Fibroblast of lung (primary cell): ENCODE measurements at regions not wholly inside any gene's neighbourhood (a gene's known extent, or its start where the extent isn't known, plus 50 kb on each side); places are given as distances from the start of the nearest gene placed in this dataset.
A peak's percentile ranks its signal among the peaks of the same experiment; 100 is the strongest.

Source experiments
- DNase-seq, 2 donors: peaks; one replicate each; pipeline versions ENCODE4 v3.0.0 to v3.0.0-alpha.2; 2010; ENCODE audit warnings: low read depth in 2 of 2
- H2AFZ ChIP-seq: 2 replicates; pipeline ENCODE4 v1.5.1; 2012; ENCODE audit warnings: low read length, control low read depth, inconsistent platforms
- H3K27ac ChIP-seq: 2 replicates; pipeline ENCODE4 v1.5.1; 2011; ENCODE audit warnings: low read length, control low read depth; ENCODE audit not compliant: insufficient read depth
- H3K27me3 ChIP-seq: 2 replicates; pipeline ENCODE4 v1.5.1; 2011; ENCODE audit warnings: mild to moderate bottlenecking, low read length; ENCODE audit not compliant: control insufficient read depth, insufficient read depth
- H3K36me3 ChIP-seq: 2 replicates; pipeline ENCODE4 v1.5.1; 2011; ENCODE audit warnings: low read length; ENCODE audit not compliant: control insufficient read depth, insufficient read depth
- H3K4me1 ChIP-seq: 2 replicates; pipeline ENCODE4 v1.5.1; 2011; ENCODE audit warnings: low read length; ENCODE audit not compliant: control insufficient read depth, insufficient read depth; ENCODE audit errors: extremely low read depth
- H3K4me2 ChIP-seq: 2 replicates; pipeline ENCODE4 v1.5.1; 2011; ENCODE audit warnings: low read length, control low read depth; ENCODE audit not compliant: insufficient read depth; ENCODE audit errors: extremely low read depth
- H3K4me3 ChIP-seq, 4 experiments: fragments of 200-600 bp in 1 of 4; sonication (generic) in 1 of 4; replicated peaks in 1 of 4; 2 replicates each; pipeline ENCODE4 v1.5.1; 2011 to 2016; ENCODE audit warnings: low read length in 4 of 4, low read depth in 3 of 4, mild to moderate bottlenecking in 3 of 4, control low read depth in 2 of 4, inconsistent platforms in 1 of 4, mixed read lengths in 1 of 4; ENCODE audit not compliant: insufficient read depth in 1 of 4; ENCODE audit errors: control extremely low read depth in 1 of 4
- H3K79me2 ChIP-seq: 2 replicates; pipeline ENCODE4 v1.5.1; 2012; ENCODE audit warnings: mild to moderate bottlenecking, low read length, inconsistent platforms; ENCODE audit not compliant: control insufficient read depth, insufficient read depth
- H3K9ac ChIP-seq: 2 replicates; pipeline ENCODE4 v1.5.1; 2011; ENCODE audit warnings: mild to moderate bottlenecking, low read length, control low read depth; ENCODE audit not compliant: insufficient read depth
- H3K9me3 ChIP-seq: 2 replicates; pipeline ENCODE4 v1.5.1; 2012; ENCODE audit warnings: low read depth, low read length; ENCODE audit not compliant: control insufficient read depth, insufficient read depth
- H4K20me1 ChIP-seq: 2 replicates; pipeline ENCODE4 v1.5.1; 2011; ENCODE audit warnings: low read length; ENCODE audit not compliant: control insufficient read depth, insufficient read depth; ENCODE audit errors: extremely low read depth
- CTCF ChIP-seq, 2 donors: IDR thresholded peaks in 1 of 2; conservative IDR thresholded peaks in 1 of 2; 1 replicate in 1 of 2; 2 replicates in 1 of 2; pipeline ENCODE4 v1.5.1; 2011 to 2012; ENCODE audit warnings: low read length in 2 of 2, control low read depth in 1 of 2, inconsistent platforms in 1 of 2, low read depth in 1 of 2, mild to moderate bottlenecking in 1 of 2
- EZH2 ChIP-seq: IDR thresholded peaks from 2 replicates; pipeline ENCODE4 v1.5.1; 2012; ENCODE audit warnings: low read length, control low read depth, mild to moderate bottlenecking; ENCODE audit errors: missing control alignments

- Histone ChIP-seq H3K4me1 (peaks cover 41% of the 10 kb centered on the region), H3K36me3 (no peaks in the 10 kb centered on the region), H3K27me3 (no peaks in the 10 kb centered on the region), H3K9ac (peak overlapping the region; percentile 20), H3K79me2 (no peaks in the 10 kb centered on the region), H3K4me3 (no peak overlapping the region), H4K20me1 (no peaks in the 10 kb centered on the region), H3K27ac (peak overlapping the region; percentile 97), H3K9me3 (no peaks in the 10 kb centered on the region), H2AFZ (no peak overlapping the region), H3K4me2 (no peak overlapping the region)
- DNase-seq: no peak
- no peak for TF ChIP-seq CTCF (conservative IDR thresholded peaks at IDR 0.05 in 1 of 2, IDR thresholded peaks at IDR 0.05 in 1 of 2; ENCODE audit: low read depth in 1 of 2, low read length in 2 of 2)
- no peak for TF ChIP-seq EZH2
Measured at GRCh38 chr5:173455599-173455957, 127.4 kb upstream of the STC2 start.

DNA sequence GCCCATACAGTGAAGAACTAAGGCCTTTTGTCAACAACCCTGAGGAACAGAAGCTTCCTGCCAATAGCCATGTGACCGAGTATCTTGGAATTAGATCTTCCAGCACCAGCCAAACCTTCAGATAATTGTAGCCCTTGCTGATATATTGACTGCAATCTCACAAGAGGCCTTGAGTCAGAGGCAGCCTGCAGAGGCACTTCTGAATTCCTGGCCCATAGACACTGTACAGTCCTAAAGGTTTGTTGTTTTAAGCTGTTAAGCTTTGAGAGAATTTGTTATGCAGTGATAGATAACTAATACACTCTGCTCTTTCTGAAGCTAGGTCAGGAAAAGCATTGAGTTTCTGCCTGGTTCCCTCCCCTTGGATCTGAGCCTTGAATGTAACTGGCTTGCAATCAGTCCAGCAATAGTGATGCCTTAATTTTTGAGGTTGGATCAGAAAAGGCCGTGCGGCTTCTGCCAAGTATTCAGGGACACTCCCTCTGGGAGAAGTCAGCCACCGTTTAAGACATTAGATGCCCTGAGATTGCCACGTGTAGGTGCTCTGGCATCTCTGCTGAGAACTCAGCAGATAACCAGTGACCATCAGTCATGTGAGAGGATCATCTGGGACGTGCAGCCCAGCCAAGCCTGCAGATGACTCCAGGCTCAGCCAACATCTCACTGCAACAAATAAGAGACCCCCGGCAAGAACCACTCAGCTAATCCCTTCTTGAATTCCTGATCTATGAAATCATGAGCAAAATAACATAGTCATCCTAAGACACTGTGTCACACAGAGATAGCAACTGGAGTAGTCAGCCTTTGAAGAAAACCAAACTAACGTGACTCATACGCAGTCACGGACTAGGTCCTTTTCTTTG lies 126.8 kb upstream of the STC2 start:
- DNase-seq: peak; percentile 97 to 99
- peak overlapping the region; percentile 34 for H3K4me2 ChIP-seq
- H3K4me3 ChIP-seq: no peak overlapping the region
- TF ChIP-seq EZH2: no peak
- TF ChIP-seq CTCF (conservative IDR thresholded peaks at IDR 0.05 in 1 of 2, IDR thresholded peaks at IDR 0.05 in 1 of 2; ENCODE audit: low read depth in 1 of 2, low read length in 2 of 2): no peak
- H3K9ac ChIP-seq: peak overlapping the region; percentile 52
- H3K27me3 ChIP-seq: no peaks in the 10 kb centered on the region
- no peaks in the 10 kb centered on the region for H4K20me1 ChIP-seq
- H3K79me2 ChIP-seq: no peaks in the 10 kb centered on the region
- H3K9me3 ChIP-seq: no peaks in the 10 kb centered on the region
- peak overlapping the region; percentile 97 for H3K27ac ChIP-seq
- no peaks in the 10 kb centered on the region for H3K36me3 ChIP-seq
- H2AFZ ChIP-seq: no peak overlapping the region
- peaks cover 41% of the 10 kb centered on the region for H3K4me1 ChIP-seq

DNA sequence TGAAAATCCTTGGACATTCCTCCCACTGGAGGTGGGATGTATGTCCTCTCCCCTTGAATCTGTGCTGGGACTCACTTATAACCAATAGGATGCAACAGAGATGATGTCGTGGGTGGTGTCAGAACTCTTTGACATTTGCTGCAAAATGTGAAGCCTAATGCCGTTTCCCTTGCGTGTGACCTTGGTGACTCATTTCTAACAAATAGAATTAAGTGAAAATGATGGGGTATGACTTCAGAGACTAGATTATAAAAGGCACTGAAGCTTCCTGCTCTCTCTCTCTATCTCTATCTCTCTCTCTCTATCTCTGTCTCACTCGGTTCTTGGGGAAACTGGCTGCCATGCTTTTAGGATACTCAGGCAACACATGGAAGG lies 126.1 kb upstream of the STC2 start:
- H3K27ac ChIP-seq: peak overlapping the region; percentile 97
- H3K27me3 ChIP-seq: no peaks in the 10 kb centered on the region
- H3K4me1 ChIP-seq: peaks cover 41% of the 10 kb centered on the region
- peak; percentile 68 to 85 for DNase-seq
- no peaks in the 10 kb centered on the region for H3K79me2 ChIP-seq
- no peaks in the 10 kb centered on the region for H3K36me3 ChIP-seq
- no peaks in the 10 kb centered on the region for H3K9me3 ChIP-seq
- H2AFZ ChIP-seq: no peak overlapping the region
- H3K4me2 ChIP-seq: peak overlapping the region; percentile 19
- H4K20me1 ChIP-seq: no peaks in the 10 kb centered on the region
- TF ChIP-seq EZH2 (no peak), CTCF (conservative IDR thresholded peaks at IDR 0.05 in 1 of 2, IDR thresholded peaks at IDR 0.05 in 1 of 2; ENCODE audit: low read depth in 1 of 2, low read length in 2 of 2) (no peak)
- H3K9ac ChIP-seq: peak overlapping the region; percentile 52
- H3K4me3 ChIP-seq: no peak overlapping the region
